Lung (tissue), 11 donors: ENCODE measurements at regions not wholly inside any gene's neighbourhood (a gene's known extent, or its start where the extent isn't known, plus 50 kb on each side); places are given as distances from the start of the nearest gene placed in this dataset.

Experiments
- ATAC-seq: fragments of 200-7000 bp; cut with Tn5 transposase; one replicate; pipeline ENCODE4 v1.9.1; 2020; ENCODE audit warnings: moderate number of reproducible peaks; ENCODE audit not compliant: insufficient read depth, low FRiP score
- DNase-seq, 3 donors: peaks; one replicate each; pipeline ENCODE4 v3.0.0-alpha.2; 2013 to 2017
- H3K27ac ChIP-seq, 2 donors: one replicate each; pipeline ENCODE4 v1.5.1; 2013; ENCODE audit warnings: mild to moderate bottlenecking in 2 of 2, moderate library complexity in 2 of 2, control low read depth in 1 of 2, inconsistent platforms in 1 of 2, low read depth in 1 of 2, low read length in 1 of 2
- H3K27me3 ChIP-seq, 3 donors: one replicate each; pipeline ENCODE4 v1.5.1; 2013; ENCODE audit warnings: low read length in 2 of 3; ENCODE audit not compliant: control insufficient read depth in 3 of 3, insufficient read depth in 3 of 3
- H3K36me3 ChIP-seq, 4 donors: one replicate each; pipeline ENCODE4 v1.5.1; 2013; ENCODE audit warnings: low read length in 4 of 4, mild to moderate bottlenecking in 1 of 4, moderate library complexity in 1 of 4; ENCODE audit not compliant: control insufficient read depth in 4 of 4, insufficient read depth in 4 of 4
- H3K4me1 ChIP-seq, 5 donors: one replicate each; pipeline ENCODE4 v1.5.1; 2013; ENCODE audit warnings: low read length in 5 of 5, mild to moderate bottlenecking in 2 of 5, moderate library complexity in 1 of 5; ENCODE audit not compliant: control insufficient read depth in 5 of 5, insufficient read depth in 5 of 5
- H3K4me3 ChIP-seq: one replicate; pipeline ENCODE4 v1.5.1; 2013; ENCODE audit warnings: mild to moderate bottlenecking, control low read depth, moderate library complexity
- H3K9ac ChIP-seq, 2 donors: one replicate each; pipeline ENCODE4 v1.5.1; 2013; ENCODE audit warnings: low read length in 2 of 2, control low read depth in 1 of 2; ENCODE audit not compliant: insufficient read depth in 1 of 2
- H3K9me3 ChIP-seq, 4 donors: one replicate each; pipeline ENCODE4 v1.5.1; 2013; ENCODE audit warnings: low read length in 3 of 4, mild to moderate bottlenecking in 1 of 4, moderate library complexity in 1 of 4; ENCODE audit not compliant: control insufficient read depth in 4 of 4, insufficient read depth in 3 of 4
- CTCF ChIP-seq: IDR thresholded peaks from 2 replicates; pipeline ENCODE4 v1.5.1; 2012; ENCODE audit warnings: mild to moderate bottlenecking; ENCODE audit errors: control extremely low read depth, extremely low read depth
- WGBS, 2 donors: extraction: QIAGEN DNeasy Blood & Tissue Kit; methylation state at CpG; one replicate each; pipeline ENCODE4 v1.1.7; 2013; 5-methylcytosine and 5-hydroxymethylcytosine counted together
- donor health status: control.
- donor health status: control.
- donor health status: Bipolar disorder and iron deficiency.
- donor health status: healthy.
- donor health status: DM: yes; HTN: yes; CAD: no.

- H3K27ac ChIP-seq, result peak overlapping the region in 1 of 2 donors; percentile 33
- H3K36me3 ChIP-seq, result no peaks in the 10 kb centered on the region
- H3K4me3 ChIP-seq, result no peak overlapping the region
- peaks cover 0 to 13% (median 5%) of the 10 kb centered on the region in 4 donors for H3K9me3 ChIP-seq
- ATAC-seq (no peak), DNase-seq (peak in 2 of 3 donors; percentile 25 to 38)
- peaks cover 0 to 7% (median 0%) of the 10 kb centered on the region in 5 donors for H3K4me1 ChIP-seq
- H3K27me3 ChIP-seq, result no peaks in the 10 kb centered on the region
- H3K9ac ChIP-seq, result no peak overlapping the region
- no peak for TF ChIP-seq CTCF
- 55 to 71% methylated on average over 10 of the region's 10 CpGs for WGBS, 2 donors
These were observed 858.5 kb downstream of the KCNMA1 start for GRCh38 chr10:76778914-76779795.

- no peak for TF ChIP-seq CTCF
- H3K27me3 ChIP-seq, result no peaks in the 10 kb centered on the region
- peaks cover 0 to 15% (median 4%) of the 10 kb centered on the region in 4 donors for H3K9me3 ChIP-seq
- no peak overlapping the region for H3K4me3 ChIP-seq
- no peak for ATAC-seq
- no peaks in the 10 kb centered on the region for H3K36me3 ChIP-seq
- peak overlapping the region in 1 of 2 donors; percentile 54 for H3K27ac ChIP-seq
- WGBS, 2 donors, result 85 to 93% methylated on average over 4 of the region's 4 CpGs
- peaks cover 0 to 7% (median 0%) of the 10 kb centered on the region in 5 donors for H3K4me1 ChIP-seq
- DNase-seq, result no peak
- no peak overlapping the region for H3K9ac ChIP-seq
These were observed 862.5 kb downstream of the KCNMA1 start for GRCh38 chr10:76774987-76775603.

GRCh38 chr10:76769582-76769981 lies 868.0 kb downstream of the KCNMA1 start:
- no peak overlapping the region for H3K9ac ChIP-seq
- no peaks in the 10 kb centered on the region for H3K4me1 ChIP-seq
- peaks cover 0 to 4% (median 0%) of the 10 kb centered on the region in 4 donors for H3K9me3 ChIP-seq
- no peaks in the 10 kb centered on the region for H3K27me3 ChIP-seq
- H3K4me3 ChIP-seq, result no peak overlapping the region
- no peaks in the 10 kb centered on the region for H3K36me3 ChIP-seq
- no peak overlapping the region for H3K27ac ChIP-seq
- ATAC-seq (no peak), DNase-seq (no peak)
- no peak for TF ChIP-seq CTCF
